ENCODE measurements at regions not wholly inside any gene's neighbourhood (a gene's known extent, or its start where the extent isn't known, plus 50 kb on each side); places are given as distances from the start of the nearest gene placed in this dataset.

DNA sequence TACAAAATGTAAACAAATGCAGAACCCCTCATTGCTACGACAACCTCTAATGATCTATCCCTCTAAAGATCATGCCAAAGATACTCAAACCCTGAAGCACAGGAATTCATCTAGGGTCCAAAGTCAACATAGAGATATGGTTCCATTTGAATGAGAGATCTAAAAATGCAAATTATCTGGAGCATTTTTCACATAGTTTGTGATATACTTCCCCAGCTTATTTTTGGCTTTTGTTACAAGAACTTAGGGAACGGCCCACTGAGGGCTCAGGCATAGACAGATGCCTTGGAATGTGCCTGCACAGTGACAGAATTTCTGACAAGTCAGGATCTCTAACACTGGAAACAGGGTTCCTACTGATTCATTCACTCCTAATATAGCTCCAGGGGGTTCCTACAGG, 258.9 kb upstream of the THBS1 start:
- TF ChIP-seq YY1 (IDR thresholded peaks at IDR 0.05; ENCODE audit: insufficient read depth, insufficient read length) (no peak), SUZ12 (IDR thresholded peaks at IDR 0.05; ENCODE audit: extremely low read depth, insufficient read depth, insufficient read length) (no peak)
